GM12892 (cell line): ENCODE measurements at regions not wholly inside any gene's neighbourhood (a gene's known extent, or its start where the extent isn't known, plus 50 kb on each side); places are given as distances from the start of the nearest gene placed in this dataset.

Source experiments
- POLR2A ChIP-seq: IDR thresholded peaks from 2 replicates; pipeline ENCODE4 v1.6.1; 2011; ENCODE audit warnings: low read depth, low read length, control low read depth
- TAF1 ChIP-seq: IDR thresholded peaks from 2 replicates; pipeline ENCODE4 v1.6.1; 2011; ENCODE audit warnings: low read depth, mild to moderate bottlenecking, control low read depth, low read length, borderline replicate concordance

DNA sequence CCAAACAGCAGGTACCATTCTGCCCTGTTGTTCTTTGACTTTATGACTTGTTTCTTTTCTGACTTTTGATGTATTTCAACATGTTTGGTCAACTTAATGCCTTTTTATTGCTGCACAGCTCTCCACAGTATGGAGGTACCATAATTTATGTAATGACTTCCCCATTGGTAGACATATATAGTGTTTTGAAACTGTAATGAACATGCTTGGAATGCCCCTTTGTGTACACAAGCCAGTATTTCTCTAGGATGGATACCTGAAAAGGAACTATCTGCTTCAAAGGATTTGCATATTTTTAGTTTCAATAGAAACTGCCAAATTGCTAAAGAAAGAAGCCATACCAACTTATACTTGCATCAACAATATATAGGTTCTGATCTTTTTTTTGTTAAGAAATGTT lies 66.1 kb downstream of the NOG start:
- TF ChIP-seq POLR2A: no peak
- TF ChIP-seq TAF1: no peak
